NCI-H1105 (cell line): ENCODE measurements at regions not wholly inside any gene's neighbourhood (a gene's known extent, or its start where the extent isn't known, plus 50 kb on each side); places are given as distances from the start of the nearest gene placed in this dataset.

ENCODE experiments used
- DNase-seq: peaks from one replicate; lab custom pipeline; 2025; lab: John Stamatoyannopoulos, UW

GRCh38 chr21:19842601-19843000 is 1155.6 kb upstream of the NCAM2 start:
- DNase-seq: no peak

DNA sequence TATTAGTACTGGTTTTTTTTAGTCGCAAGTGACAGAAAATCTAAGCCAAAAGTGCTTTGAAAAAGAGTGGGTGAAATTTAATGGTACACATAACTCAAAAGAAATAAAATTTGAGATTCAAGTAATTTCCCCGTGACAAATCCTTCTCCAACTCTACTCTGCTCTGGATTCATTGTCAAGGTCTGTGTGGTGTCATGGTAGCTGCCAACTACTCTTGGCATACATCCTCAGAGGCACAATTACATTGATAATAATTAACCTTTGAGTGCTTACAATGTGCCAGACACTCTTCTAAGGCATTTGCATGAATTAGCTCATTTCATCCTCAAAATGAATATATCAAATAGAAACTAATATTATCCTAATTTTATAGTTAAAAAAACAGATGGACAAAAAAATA is 1153.9 kb upstream of the NCAM2 start:
- peak; percentile 1 for DNase-seq

- no peak for DNase-seq
Measured at GRCh38 chr21:19850157-19850556, 1148.1 kb upstream of the NCAM2 start.

DNA sequence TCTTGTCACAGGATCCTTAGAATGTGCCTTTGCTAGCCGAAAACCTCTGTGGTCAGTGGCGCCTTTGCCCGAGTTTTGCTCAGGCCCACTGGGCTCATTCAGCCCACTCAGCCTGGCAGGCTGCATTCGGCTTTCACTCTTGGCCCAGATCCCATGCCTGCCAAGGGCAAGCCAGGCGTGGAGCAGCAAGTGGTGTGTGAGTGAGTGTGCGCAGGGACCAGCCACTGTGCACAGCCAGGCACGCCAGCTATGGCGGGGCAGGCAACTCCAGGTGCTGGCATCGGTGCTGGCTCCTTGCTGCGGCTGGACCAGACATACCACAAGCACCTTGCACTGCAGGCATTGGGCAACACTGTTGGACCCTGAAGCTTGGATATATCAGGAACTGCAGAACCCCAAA is 1145.1 kb upstream of the NCAM2 start:
- DNase-seq: no peak

DNA sequence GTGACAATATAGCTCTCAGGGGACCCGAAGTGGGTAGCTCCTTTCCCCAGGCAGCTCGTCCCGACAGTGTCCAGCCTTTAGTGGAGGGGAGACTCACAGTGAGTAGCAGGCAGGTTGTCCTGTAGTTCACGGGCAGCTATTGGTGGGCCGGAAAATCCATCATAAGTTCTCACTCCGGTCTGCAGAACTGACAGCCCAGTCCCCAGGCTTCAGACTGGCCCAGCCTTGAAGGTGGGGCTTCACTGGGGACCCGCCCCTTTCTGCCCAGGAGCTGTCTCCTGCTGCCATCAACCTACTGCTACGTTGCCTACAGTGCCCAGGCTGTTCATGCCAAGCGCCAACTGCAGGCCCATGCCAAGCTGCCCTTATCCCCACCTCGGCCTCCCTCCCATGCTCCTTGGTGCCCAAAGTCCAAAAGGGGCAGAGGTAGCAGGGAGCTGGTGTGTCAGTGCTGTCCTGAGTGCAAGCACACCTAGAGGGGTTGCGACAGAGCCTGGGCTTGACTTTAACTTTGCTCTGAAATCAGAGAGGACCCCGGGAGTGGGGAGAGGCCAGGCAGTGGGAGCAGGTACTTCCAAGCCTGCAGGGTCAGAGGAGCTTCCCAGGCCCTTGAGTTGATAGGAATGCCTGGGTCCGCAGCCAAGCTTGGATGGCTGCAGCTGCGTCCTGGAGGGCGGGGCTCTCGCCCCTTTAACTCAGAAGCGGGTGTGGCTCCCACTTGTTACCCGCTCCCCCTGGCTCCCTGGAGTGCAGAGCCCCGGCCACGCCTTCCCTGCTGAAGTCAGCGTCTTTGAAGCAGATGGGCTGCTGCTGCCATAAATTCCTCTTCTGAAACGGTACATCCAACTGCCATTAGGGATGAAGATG is 1144.3 kb upstream of the NCAM2 start:
- DNase-seq: peak; percentile 56

DNA sequence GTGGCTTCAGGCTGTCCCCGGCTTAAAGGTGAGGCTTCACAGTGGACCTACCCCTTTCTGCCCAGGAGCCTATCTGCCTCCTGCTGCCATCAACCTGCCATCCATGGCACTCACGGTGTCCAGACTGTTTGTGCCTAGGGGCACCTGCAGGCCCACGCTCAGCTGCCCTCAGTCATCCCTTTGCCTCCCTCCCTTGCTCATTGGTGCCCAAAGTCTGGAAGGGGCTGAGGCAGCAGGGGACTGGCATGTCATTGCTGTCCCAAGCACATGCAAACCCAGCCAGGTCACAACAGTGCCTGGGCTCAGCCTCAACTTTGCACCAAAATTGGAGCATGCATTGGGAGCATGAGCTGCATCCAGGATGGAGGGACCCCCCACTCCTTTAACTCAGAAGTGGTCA is 1142.7 kb upstream of the NCAM2 start:
- DNase-seq: no peak

DNA sequence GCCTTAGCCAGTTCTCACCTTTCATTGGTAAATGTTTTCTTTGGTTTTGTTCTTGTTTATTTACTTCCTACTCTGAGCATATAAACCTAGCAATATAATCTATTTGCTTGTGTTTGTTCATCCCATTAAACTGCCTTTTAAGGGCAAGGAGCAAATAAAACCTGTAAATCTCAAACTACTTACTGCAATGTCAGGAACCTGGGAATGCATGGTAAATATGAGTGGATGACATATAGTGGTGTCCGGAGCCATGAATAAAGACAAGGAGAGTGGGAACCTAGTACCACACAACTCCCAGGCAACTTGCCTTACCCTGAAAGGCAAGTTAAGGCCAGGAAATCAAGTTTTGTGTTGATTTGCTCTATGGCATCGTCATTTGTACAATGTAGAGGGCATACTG is 1133.7 kb upstream of the NCAM2 start:
- DNase-seq: no peak

DNA sequence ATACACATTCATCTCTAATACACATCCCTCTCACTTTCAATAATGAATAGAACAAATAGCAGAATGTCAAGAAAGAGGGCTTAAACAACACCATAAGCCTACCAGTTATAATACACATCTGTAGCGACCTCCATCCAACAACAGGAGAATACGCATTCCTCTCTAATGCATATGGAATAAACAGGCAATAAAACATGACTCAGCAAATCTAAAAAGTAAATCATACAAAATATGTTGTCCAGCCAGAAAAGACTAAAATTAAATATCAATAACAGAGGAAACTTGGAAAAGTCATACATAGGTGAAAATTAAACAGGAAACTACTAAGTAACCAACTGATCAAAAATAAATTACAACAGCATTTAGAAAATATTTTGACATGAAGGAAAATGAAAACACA is 1127.5 kb upstream of the NCAM2 start:
- no peak for DNase-seq

DNA sequence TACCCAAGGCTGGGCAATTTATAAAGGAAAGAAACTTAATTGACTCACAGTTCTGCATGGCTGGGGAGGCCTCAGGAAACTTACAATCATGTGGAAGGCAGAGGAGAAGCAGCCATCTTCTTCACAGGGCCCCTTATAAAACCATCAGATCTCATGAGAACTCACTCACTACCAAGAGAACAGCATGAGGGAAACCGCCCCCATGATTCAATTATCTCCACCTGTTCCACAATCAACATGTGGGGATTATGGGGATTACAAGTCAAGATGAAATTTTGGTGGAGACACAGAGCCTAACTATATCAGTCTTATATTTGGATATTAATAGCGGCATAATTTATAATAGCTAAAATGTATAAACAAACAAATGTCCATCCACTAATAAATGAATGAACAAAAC is 1123.7 kb upstream of the NCAM2 start:
- DNase-seq: no peak

GRCh38 chr21:19878133-19878532 is 1120.1 kb upstream of the NCAM2 start:
- no peak for DNase-seq

- DNase-seq: peak; percentile 35
Measured at GRCh38 chr21:19899645-19900044, 1098.6 kb upstream of the NCAM2 start.

DNA sequence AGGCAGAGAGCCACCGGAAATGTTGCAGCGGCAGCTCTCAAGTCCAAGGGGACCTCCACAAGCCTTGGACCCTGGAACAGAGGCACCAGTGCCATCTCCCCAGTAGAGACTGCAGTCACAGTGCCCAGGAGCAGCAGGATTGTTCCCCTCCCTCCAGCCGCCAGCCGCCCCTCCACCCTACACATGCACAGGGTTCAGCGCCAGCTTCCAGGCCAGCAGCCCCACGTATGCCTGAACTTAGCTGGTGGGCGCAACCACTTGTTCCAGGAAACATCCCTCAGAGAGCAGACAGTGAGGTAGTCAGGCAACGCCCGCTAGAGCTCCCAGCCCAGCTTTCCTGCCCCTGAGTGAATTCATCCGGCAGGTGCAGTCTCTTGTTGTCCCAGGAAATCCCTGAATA is 1098.1 kb upstream of the NCAM2 start:
- DNase-seq: peak; percentile 67

DNA sequence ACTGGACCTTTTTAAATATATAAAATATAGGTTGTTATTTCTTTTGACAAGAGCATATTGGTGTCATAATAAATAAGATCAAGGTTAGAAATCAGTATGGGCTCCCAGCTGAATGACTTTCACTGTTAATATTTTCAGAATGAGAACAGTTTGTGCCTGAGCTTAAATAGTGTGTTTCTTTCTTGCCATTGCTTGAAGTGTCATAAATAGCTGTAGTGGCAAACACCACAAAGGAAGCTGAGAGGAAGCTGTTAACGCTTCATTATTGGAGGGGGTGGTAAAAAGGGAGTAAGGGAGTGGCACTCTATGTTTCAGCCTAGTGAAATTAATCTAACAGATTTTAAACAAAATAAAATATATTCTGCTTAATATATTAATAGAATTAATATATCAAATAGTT is 1089.8 kb upstream of the NCAM2 start:
- DNase-seq: no peak

- DNase-seq: no peak
Measured at GRCh38 chr21:19914028-19914427, 1084.2 kb upstream of the NCAM2 start.

DNA sequence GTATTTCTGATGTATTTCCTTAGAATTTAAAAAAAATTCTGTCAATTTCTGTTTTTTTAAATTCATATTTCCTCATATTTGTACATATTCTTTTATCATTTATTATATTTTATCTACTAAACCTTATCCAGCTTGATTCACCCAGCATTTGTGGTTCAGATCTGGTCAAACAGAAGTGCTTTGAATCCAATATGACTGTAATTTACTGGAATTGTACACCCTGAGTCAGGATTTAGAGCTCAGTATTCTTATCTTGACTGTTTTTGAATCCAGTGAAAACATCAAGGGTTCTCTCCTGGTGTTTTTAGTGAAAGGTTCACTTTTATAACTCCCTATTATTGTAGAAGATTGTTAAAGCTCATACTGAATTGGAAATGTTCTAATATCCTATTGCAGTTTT is 1077.0 kb upstream of the NCAM2 start:
- DNase-seq: no peak

GRCh38 chr21:19922122-19922521 is 1076.1 kb upstream of the NCAM2 start:
- DNase-seq: no peak

DNA sequence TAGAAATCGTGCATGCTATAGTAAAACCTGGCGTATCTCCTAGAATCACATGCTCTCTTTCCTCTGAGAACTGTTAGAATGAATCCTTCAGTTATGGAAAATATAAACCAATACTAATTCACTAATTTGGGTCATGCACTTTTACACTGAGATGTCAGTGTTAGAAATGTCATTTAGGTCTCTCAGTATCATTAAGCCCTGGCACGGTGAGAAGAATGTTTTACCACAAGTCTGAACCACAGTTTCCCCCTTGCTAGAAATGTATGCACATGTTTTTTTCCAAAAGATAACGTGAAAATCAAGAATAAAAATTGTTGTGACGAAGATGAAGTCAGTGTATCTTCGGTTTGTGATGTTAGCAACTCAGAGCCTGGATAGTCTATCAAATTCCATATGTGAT is 1062.7 kb upstream of the NCAM2 start:
- no peak for DNase-seq

DNA sequence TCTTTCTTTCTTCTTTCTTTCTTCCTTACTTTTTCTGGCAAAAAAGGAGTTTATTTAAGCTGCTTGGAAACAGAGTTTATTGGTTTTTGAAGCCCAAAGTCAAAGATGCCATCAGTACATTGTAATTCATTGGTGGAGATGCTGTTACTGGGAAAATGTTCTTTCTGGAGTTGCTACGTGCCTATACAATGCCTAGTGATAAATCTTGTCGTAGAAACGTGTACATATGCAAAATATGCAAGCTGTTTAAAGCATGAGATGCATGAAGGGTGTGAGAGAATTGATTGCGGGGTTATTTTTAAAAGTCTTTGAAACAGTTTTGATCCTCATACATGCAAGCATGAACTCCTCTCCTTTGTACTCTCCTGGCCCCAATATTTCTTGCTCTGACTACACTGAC is 1060.6 kb upstream of the NCAM2 start:
- DNase-seq: no peak

- no peak for DNase-seq
Measured at GRCh38 chr21:19941626-19942025, 1056.6 kb upstream of the NCAM2 start.

DNA sequence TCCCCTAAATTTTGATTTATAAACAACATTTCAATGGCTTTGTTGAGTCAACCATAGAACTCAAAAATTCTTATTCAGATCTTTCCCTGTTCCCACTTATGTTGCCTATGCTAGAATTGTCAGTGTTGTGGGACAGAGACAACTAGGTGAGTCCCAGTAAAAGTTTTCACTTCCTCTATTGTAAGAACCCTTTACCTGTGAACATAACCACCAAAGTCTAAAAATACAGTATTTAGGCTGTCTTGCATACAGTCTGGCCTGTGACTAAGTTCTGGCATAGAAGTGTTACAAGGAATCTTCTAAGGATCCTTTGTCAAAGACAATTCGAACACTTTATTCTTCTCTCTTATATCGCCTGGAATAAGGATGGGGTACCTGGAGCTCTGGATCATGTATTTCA is 1047.9 kb upstream of the NCAM2 start:
- DNase-seq: no peak

- no peak for DNase-seq
Measured at GRCh38 chr21:19969156-19969555, 1029.1 kb upstream of the NCAM2 start.

DNA sequence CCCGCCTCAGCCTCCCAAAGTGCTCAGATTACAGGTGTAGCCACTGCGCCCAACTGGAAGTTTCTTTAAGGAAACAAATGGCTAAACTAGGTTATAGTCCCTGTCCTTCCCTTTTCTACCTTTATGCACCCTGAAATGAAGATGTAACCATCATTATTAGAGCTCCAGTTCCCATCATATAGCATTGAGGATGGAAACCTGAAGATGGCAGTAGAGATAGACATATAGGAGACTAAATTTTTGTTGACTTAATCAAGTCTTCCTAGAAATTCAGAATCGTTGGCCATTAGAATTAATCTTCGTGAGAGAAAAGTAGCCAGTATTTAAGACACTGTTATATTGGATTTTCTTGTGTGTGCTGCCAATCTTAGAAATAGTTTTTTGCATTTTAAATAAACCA is 1016.3 kb upstream of the NCAM2 start:
- DNase-seq: no peak

DNA sequence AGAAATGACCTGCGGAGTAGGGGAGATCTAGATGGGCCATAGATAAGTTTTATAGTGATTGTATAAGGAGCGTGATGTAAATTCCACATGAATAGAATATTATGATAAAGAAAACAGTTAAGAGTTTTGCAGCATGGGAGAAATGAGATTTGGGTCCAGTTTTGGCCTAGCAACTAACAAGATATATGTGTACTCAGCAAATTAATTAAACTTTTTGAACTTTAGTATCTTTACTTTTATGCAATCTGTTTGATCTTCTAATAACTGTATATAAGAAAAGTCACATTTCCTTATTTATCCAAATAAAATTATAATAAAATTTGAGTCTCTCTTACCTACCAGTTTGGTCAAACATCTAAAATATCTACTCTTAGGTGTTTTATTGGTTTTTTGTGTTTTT is 1011.8 kb upstream of the NCAM2 start:
- no peak for DNase-seq

DNA sequence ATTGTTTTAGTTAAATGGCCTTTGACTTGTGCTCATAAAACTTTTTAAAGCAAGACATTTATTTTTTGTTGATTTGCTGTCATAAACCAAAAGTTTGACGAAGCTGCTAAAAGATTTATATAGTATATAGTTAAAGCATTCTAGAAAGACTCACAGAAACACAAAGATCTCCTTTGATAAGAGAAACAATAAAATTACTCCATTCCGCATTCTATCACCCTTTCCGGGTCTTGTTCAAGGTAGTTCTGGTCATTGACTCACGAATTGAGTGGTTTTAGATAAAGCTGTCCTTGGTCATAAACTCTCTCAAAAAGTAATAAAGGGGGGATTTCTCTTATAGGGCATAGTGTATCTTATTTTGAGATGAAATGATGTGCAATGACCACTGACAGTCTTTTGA is 1010.5 kb upstream of the NCAM2 start:
- no peak for DNase-seq
